NCI-H1092 (cell line): ENCODE measurements at regions not wholly inside any gene's neighbourhood (a gene's known extent, or its start where the extent isn't known, plus 50 kb on each side); places are given as distances from the start of the nearest gene placed in this dataset.
"Not testable (repeated sequence)": the region's sequence is repeated elsewhere in the genome, so short reads cannot be mapped to it uniquely, and the experiment has no call there.

Source experiments
- DNase-seq: peaks from one replicate; lab custom pipeline; 2025; lab: John Stamatoyannopoulos, UW

GRCh38 chr14:89697281-89698060 lies 257.1 kb downstream of the EFCAB11 start:
- DNase-seq = no peak

GRCh38 chr14:89695846-89696245 lies 258.7 kb downstream of the EFCAB11 start:
- DNase-seq = no peak

- DNase-seq = no peak
Observed at GRCh38 chr14:89690139-89690538, 264.4 kb downstream of the EFCAB11 start.

GRCh38 chr14:89689711-89690110 lies 264.8 kb downstream of the EFCAB11 start:
- not testable (repeated sequence) for DNase-seq

- DNase-seq = no peak
Observed at GRCh38 chr14:89688507-89689211, 265.9 kb downstream of the EFCAB11 start.

- DNase-seq = not testable (repeated sequence)
Observed at GRCh38 chr14:89687129-89687528, 267.4 kb downstream of the EFCAB11 start.

GRCh38 chr14:89684139-89684538 lies 267.1 kb upstream of the FOXN3 start:
- no peak for DNase-seq

GRCh38 chr14:89681086-89682018 lies 264.3 kb upstream of the FOXN3 start:
- DNase-seq = no peak

GRCh38 chr14:89680156-89680555 lies 263.1 kb upstream of the FOXN3 start:
- no peak for DNase-seq

- no peak for DNase-seq
Observed at GRCh38 chr14:89678768-89679167, 261.7 kb upstream of the FOXN3 start.

- DNase-seq = no peak
Observed at GRCh38 chr14:89675590-89675989, 258.6 kb upstream of the FOXN3 start.

GRCh38 chr14:89674936-89675335 lies 257.9 kb upstream of the FOXN3 start:
- no peak for DNase-seq

- DNase-seq = no peak
Observed at GRCh38 chr14:89674240-89674639, 257.2 kb upstream of the FOXN3 start.

GRCh38 chr14:89673512-89674225 lies 256.6 kb upstream of the FOXN3 start:
- no peak for DNase-seq

GRCh38 chr14:89672636-89673511 lies 255.8 kb upstream of the FOXN3 start:
- no peak for DNase-seq

GRCh38 chr14:89669193-89669592 lies 252.2 kb upstream of the FOXN3 start:
- DNase-seq = no peak

- no peak for DNase-seq
Observed at GRCh38 chr14:89667983-89668382, 250.9 kb upstream of the FOXN3 start.

- DNase-seq = not testable (repeated sequence)
Observed at GRCh38 chr14:89665300-89666081, 248.5 kb upstream of the FOXN3 start.

GRCh38 chr14:89661392-89661791 lies 244.4 kb upstream of the FOXN3 start:
- DNase-seq = no peak
